PC-3 (cell line): ENCODE measurements at regions not wholly inside any gene's neighbourhood (a gene's known extent, or its start where the extent isn't known, plus 50 kb on each side); places are given as distances from the start of the nearest gene placed in this dataset.

Experiments
- CTCF ChIP-seq: fragments of 300-600 bp; sonication (generic); conservative IDR thresholded peaks from 2 replicates; pipeline ENCODE4 v1.5.1; 2017; ENCODE audit warnings: antibody characterized with exemption, low read depth, mild to moderate bottlenecking, low read length
- EZH2 ChIP-seq: fragments of 300-600 bp; sonication (generic); IDR thresholded peaks from one replicate; pipeline ENCODE4 v1.6.1; 2017; ENCODE audit warnings: antibody characterized with exemption, mild to moderate bottlenecking, low read length; ENCODE audit not compliant: unreplicated experiment
- EZH2phosphoT487 ChIP-seq: fragments of 300-600 bp; sonication (generic); IDR thresholded peaks from 2 replicates; pipeline ENCODE4 v1.6.1; 2018; ENCODE audit warnings: mild to moderate bottlenecking, antibody characterized with exemption, low read length, borderline replicate concordance

- TF ChIP-seq EZH2 (no peak), CTCF (no peak), EZH2phosphoT487 (no peak)
Observed at GRCh38 chr10:53253221-53253620, 480.6 kb upstream of the MBL2 start.
